ENCODE measurements at regions not wholly inside any gene's neighbourhood (a gene's known extent, or its start where the extent isn't known, plus 50 kb on each side); places are given as distances from the start of the nearest gene placed in this dataset.

DNA sequence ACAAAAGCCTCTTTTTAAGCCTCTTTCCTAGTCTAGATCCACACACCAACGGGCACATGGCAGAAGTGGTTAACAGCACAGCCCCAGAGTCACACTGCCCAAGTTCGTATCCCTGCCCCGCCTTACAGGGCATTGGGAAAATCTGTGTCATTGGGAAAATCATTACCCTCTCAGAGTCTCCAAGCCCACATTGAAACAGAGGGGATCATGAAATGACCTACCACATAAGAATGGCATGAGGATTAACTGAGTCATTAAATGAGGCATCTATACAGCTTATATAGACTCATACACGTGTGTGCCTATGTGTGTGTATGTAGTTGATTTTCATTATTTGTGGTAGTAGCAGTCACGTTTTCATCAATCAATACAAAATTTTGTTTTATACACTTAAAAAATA is 469.0 kb upstream of the POU3F3 start:
- Histone ChIP-seq H3K4me3 (no peak overlapping the region), H3K9me3 (no peaks in the 10 kb centered on the region), H3K36me3 (no peaks in the 10 kb centered on the region), H3K27me3 (no peaks in the 10 kb centered on the region), H3K27ac (no peak overlapping the region), H3K4me1 (no peaks in the 10 kb centered on the region)
- TF ChIP-seq, protein P1, sequence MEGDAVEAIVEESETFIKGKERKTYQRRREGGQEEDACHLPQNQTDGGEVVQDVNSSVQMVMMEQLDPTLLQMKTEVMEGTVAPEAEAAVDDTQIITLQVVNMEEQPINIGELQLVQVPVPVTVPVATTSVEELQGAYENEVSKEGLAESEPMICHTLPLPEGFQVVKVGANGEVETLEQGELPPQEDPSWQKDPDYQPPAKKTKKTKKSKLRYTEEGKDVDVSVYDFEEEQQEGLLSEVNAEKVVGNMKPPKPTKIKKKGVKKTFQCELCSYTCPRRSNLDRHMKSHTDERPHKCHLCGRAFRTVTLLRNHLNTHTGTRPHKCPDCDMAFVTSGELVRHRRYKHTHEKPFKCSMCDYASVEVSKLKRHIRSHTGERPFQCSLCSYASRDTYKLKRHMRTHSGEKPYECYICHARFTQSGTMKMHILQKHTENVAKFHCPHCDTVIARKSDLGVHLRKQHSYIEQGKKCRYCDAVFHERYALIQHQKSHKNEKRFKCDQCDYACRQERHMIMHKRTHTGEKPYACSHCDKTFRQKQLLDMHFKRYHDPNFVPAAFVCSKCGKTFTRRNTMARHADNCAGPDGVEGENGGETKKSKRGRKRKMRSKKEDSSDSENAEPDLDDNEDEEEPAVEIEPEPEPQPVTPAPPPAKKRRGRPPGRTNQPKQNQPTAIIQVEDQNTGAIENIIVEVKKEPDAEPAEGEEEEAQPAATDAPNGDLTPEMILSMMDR (IDR thresholded peaks at IDR 0.05), result no peak
- no peak for DNase-seq (ENCODE audit: low spot score in 2 of 2)
- intact Hi-C loops (cut with DNase I), result no loop called here

GRCh38 chr2:104385743-104386142 is 468.2 kb upstream of the POU3F3 start:
- DNase-seq (ENCODE audit: low spot score in 2 of 2), result no peak
- Histone ChIP-seq H3K27ac (no peak overlapping the region), H3K27me3 (no peaks in the 10 kb centered on the region), H3K36me3 (no peaks in the 10 kb centered on the region), H3K9me3 (no peaks in the 10 kb centered on the region), H3K4me3 (no peak overlapping the region), H3K4me1 (no peaks in the 10 kb centered on the region)
- intact Hi-C loops (cut with DNase I), result no loop called here
- TF ChIP-seq, protein P1 (IDR thresholded peaks at IDR 0.05), result no peak

- no peak for DNase-seq (ENCODE audit: low spot score in 2 of 2)
- H3K9me3 ChIP-seq, result no peaks in the 10 kb centered on the region
- no peaks in the 10 kb centered on the region for H3K27me3 ChIP-seq
- TF ChIP-seq, protein P1 (IDR thresholded peaks at IDR 0.05), result no peak
- H3K36me3 ChIP-seq, result no peaks in the 10 kb centered on the region
- no peak overlapping the region for H3K4me3 ChIP-seq
- intact Hi-C loops (cut with DNase I), result no loop called here
- H3K27ac ChIP-seq, result no peak overlapping the region
- H3K4me1 ChIP-seq, result no peaks in the 10 kb centered on the region
Observed at GRCh38 chr2:104388296-104388695, 465.6 kb upstream of the POU3F3 start.

DNA sequence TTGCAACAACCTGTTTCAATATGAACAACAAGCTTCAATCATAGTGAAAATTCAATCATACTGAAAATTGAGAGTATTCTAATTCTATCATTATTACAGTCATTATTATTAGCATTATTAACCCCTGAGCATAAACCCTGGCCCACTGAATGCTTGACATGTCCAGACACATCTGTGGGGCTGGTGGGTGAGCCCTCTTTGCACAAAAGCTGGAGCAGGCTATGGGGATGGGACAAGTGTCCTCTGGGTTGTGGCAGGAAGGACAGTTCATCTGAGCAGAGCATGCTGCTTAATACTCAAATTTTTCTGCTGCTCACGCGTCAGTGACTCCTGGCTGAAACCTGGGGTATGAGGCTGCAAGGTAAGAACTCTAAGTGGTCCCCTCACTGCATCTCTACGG is 451.1 kb upstream of the POU3F3 start:
- no peaks in the 10 kb centered on the region for H3K4me1 ChIP-seq
- no peak for DNase-seq (ENCODE audit: low spot score in 2 of 2)
- no peaks in the 10 kb centered on the region for H3K9me3 ChIP-seq
- no peaks in the 10 kb centered on the region for H3K27me3 ChIP-seq
- H3K4me3 ChIP-seq, result no peak overlapping the region
- intact Hi-C loops (cut with DNase I), result no loop called here
- TF ChIP-seq, protein P1 (IDR thresholded peaks at IDR 0.05), result no peak
- H3K36me3 ChIP-seq, result no peaks in the 10 kb centered on the region
- H3K27ac ChIP-seq, result no peak overlapping the region

DNA sequence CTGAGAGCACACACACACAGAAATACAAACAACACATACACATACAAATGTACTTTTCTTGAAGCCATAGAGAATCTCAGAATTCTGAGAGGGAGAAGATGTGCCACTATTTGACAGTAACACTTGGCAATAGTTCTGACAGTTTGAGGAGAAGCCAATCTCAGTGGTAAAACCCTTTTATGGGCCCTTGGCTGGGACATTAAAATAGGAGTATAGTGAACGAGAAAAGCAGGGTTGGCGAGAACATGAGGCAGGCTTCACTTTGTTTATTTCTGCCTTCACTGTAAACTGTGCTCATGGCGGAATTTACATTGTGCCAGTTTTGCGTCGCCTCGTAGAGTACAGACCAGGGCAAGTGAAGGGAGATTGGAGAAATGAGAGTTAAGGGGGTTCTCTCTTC is 449.4 kb upstream of the POU3F3 start:
- H3K9me3 ChIP-seq, result no peaks in the 10 kb centered on the region
- no peaks in the 10 kb centered on the region for H3K4me1 ChIP-seq
- H3K27ac ChIP-seq, result no peak overlapping the region
- TF ChIP-seq, protein P1 (IDR thresholded peaks at IDR 0.05), result no peak
- no peak overlapping the region for H3K4me3 ChIP-seq
- H3K27me3 ChIP-seq, result no peaks in the 10 kb centered on the region
- intact Hi-C loops (cut with DNase I), result no loop called here
- no peak for DNase-seq (ENCODE audit: low spot score in 2 of 2)
- H3K36me3 ChIP-seq, result no peaks in the 10 kb centered on the region

GRCh38 chr2:104405623-104406022 is 448.3 kb upstream of the POU3F3 start:
- no peaks in the 10 kb centered on the region for H3K9me3 ChIP-seq
- TF ChIP-seq, protein P1 (IDR thresholded peaks at IDR 0.05), result no peak
- intact Hi-C loops (cut with DNase I), result no loop called here
- no peak overlapping the region for H3K4me3 ChIP-seq
- DNase-seq (ENCODE audit: low spot score in 2 of 2), result no peak
- H3K4me1 ChIP-seq, result no peaks in the 10 kb centered on the region
- H3K36me3 ChIP-seq, result no peaks in the 10 kb centered on the region
- H3K27me3 ChIP-seq, result no peaks in the 10 kb centered on the region
- H3K27ac ChIP-seq, result no peak overlapping the region

All from ascending aorta (tissue), 2 donors.